GM19043 (cell line): ENCODE measurements at regions not wholly inside any gene's neighbourhood (a gene's known extent, or its start where the extent isn't known, plus 50 kb on each side); places are given as distances from the start of the nearest gene placed in this dataset.

Source experiments
- ATAC-seq: cut with Tn5 transposase; IDR thresholded peaks from one replicate; pipeline ENCODE4 v1.9.1; 2021; ENCODE audit warnings: low read depth; ENCODE audit not compliant: unreplicated experiment

DNA sequence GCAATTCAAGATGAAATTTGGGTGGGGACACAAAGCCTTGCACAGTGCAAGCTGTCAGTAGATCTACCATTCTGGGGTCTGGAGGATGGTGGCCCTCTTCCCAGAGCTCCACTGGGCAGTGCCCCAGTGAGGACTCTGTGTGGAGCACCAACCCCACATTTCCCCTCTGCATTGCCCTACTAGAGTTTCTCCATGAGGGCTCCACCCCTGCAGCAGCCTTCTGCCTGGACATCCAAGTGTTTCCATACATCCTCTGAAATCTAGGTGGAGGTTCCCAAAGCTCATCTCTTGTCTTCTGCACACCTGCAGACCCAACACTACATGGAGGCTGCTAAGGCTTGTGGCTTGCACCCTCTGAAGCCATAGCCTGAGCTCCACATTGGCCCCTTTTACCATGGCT, 402.3 kb downstream of the RAB28 start:
- ATAC-seq, result no peak

DNA sequence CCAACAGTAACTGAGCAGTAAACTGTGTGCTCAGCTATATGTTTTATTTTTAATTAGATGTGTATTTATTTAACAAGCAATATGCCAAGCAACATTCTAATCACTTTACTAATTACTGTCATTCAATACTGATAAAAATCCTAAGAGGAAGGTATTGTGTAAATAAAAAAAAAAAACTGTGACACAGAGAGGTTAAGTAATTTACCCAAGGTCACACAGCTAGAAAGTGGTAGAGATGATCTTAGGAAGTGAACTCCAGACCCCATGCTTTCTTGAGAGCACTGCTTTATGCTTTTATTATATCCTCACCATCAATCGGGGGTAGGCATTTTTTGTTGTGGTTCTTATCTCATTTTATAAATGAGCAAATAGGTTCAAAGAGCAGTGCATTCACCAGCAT, 417.1 kb downstream of the RAB28 start:
- no peak for ATAC-seq

DNA sequence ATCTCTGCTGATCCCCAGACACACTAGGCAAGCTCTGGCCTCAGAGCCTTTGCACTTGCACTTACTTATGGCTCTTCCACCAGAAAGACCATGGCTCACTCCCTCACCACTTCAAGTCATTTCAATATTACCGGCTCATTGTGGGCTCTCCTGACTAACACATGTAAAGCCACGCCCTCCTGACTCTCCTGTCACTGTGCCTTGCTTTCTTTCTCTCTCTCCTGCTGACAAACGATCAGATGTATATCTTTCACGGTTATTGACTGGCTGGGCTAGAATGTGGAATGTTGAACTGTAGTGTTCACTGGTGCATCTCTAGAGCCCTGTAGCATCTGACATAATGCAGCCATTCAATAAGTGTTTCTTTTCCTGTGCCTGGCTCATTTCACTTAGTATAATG, 425.1 kb downstream of the RAB28 start:
- no peak for ATAC-seq

DNA sequence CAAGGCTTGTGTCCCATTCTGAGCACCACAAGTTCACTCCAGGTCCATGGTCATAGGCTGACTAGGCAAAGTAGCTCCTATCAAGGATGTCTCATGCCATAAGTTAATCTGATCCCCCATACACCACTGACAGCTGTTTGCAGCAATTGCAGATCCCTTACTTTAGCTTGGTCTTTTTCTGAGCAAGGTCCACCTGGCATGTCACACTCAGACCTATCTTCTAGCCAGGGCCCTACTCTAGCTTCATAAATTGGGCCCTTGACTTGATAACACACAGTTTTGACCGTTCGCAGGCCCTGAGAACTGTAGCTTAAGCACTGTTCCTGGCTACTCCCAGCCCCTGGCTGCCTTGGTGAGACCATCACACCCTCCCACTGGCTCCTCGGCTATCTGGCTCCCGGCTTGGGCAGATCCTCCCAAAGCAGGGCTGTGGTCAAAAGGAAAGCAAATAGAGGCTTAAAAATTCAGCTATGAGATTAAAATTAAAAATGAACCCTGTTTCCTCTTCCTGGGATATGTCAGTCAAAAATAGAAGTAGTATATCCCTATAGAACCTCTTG, 427.4 kb downstream of the RAB28 start:
- ATAC-seq, result no peak

DNA sequence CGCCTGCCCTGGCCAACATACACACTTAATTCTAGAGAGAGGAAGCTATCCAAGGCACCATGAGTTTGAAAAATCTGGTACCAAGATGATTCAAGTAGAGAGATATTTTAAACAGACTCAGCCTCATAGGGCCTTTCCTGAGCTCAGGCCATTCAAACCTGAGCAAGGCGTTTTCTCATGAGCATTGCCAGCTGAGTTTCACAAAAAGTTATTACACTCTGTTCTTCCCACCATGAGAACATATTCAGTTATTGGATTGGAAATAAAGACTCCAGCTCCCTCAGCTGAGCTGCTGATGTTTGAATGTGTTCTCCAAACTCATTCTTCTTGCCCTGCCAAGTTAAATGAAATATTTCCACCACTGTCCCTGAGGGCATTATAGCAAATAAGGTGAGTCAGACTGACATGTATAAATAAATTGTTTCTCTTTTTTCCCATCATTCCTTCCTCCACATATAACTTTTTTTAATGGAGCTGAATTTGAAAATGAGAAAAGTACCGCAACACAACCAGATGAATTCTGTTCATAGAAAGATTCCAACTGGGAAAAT, 429.6 kb downstream of the RAB28 start:
- ATAC-seq, result no peak

DNA sequence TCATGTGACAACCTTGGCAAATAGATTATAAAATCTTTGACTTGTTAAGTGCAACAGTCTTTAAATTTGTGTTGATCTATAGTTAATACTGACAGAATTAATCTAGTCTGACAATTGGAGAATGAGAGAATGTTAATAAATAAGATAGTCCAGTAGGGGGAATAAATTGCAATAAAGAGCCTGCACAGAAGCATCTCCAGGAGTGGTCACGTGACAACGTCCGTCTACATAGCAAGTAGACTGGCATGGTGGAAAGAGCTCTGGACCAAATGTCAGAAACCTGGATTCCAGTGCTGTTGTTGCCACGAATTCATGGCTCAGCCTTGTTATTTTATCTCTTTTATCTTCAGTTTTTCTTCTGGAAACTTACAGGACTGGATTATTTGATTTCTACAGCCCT, 436.5 kb downstream of the RAB28 start:
- ATAC-seq, result no peak

DNA sequence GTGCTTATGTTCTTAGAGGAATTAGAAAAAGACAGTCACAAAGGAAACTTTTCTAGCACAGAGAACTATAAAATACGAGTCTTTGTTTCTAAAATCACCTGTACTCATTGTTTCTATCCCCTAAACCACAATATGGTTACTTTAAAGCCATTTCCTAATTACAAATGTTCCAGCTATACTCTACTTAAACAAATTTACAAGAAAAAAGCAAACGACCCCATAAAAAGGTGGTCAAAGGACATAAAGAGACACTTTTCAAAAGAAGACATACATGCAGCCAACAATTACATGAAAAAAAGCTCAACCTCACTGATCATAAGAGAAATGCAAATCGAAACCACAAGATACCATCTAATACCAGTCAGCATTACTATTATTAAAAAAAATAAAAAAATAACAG, 447.3 kb downstream of the RAB28 start:
- no peak for ATAC-seq

DNA sequence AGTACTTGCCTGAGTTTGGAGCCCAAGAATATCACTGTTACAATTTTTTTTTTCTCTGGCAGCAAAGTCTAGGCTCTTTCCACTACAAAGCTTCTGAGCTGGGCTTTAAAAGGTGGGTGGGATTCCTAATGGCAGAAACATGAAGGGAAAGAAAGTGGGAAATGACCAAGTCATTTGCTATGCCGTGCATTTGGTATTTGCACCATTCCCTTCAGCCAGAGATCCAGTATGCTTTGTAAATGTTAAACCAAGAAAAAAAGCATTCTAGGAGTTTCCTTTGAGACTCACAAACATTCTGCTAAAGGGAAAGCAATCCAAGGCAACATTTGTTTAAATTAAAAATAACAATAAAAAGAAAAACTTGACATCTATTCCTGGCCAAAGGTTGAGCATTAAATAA, 451.2 kb downstream of the RAB28 start:
- ATAC-seq, result no peak

DNA sequence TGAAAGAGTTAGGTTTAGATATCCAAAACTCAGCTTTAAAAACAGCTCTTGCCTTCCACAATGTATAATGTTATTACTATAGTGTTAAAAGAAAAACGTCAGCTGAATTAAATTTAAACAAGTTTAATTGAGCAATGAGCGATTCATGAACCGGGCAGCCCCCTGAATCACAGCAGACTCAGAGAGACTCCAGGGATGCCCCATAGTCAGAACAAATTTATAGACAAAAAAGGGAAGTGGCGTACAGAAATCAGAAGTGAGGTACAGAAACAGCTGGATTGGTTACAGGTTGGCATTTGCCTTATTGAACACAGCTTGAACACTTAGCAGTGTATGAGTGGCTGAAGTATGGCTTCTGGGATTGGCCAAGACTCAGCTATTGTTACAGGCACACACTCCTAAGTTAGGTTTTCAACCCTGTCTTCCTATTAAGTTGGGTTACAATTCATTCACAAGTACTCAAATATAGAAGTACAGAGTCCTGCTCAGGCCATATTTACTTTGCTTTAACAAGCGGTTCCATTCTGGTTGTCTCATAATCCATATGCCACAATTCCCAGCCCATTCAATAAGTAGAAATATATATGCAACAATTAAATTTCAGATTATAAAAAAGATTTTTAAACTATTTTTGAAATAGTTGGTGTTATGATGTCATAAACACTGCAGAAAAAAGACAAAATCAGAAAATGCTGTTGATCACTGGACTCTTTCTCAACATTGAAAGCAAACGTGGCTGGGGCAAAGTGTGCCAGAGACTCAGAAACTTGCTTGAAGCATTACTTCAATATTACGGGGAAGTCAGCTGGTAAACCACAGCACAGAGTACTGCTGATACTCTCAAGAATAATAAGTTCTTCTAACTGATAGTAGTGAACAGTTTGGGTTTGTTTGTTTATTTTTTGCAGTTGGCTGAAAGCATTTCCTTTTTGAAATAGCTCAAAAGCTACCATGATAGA, 459.7 kb downstream of the RAB28 start:
- ATAC-seq, result no peak

DNA sequence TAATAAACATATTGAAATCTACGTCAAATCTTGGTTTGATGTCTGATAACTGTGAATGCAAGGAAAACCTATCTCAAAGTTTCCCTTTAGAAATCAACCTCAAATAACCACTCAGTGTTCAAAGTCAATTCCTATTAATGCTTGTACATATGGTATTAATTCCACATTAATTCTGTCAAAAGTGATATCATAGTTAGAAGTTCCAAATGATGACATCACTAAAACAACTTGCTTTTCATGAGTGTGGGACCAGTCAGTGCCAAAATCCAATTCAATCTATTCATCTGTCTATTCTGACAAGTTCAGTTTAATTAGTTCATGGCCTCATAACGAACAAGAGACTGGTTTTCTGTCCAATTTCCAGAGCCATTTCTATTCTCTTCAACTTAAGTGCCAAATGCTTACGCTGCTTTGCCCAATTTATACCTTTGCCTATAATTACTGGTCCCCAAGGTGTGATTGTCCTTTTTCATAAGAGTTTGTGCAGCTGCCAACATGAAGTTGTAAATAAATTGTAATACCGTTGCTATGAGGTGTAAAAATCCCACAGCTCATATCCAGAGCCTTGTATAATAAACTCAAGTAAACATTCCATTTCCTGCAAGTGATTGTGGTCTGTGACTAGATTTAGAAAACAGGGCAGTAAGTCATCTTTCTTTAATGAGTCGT, 476.2 kb downstream of the RAB28 start:
- no peak for ATAC-seq

DNA sequence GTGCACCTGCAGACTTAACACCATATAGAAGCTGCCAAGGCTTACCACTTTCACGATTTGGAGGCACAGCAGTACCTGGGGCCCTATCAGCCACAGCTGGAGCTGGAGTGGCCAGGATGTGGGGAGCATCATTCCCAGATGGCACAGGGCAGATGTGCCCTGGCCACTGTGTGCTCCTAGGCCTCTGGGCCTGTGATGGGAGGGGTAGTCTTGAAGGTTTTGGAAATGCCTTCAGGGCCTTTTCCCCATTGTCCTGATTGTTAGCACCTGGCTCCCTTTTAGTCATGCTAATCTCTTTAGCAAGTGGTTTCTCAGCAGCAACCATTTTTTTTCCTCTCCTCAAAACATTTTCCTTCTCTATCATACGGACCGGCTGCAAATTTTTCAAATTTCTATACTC, 490.2 kb downstream of the RAB28 start:
- ATAC-seq, result no peak

DNA sequence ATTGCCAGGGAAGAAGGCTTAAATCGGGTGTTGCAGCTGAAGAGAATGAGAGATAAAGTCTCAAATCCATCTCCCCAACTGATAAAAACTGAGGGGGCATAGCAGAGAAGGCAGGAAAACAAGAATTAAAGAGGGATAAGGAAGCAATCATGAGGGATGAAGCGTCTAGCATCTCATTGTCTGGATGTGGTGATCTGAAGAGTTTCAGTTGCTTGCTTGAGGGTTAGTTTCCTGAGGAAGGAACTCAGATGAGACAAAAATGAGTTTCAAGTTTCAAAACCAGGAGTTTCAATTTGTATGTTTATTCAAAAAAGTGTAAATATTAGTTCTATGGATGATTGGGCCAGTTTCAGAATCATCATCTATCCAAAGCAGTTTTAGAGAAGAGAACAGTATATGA, 496.9 kb downstream of the RAB28 start:
- no peak for ATAC-seq

DNA sequence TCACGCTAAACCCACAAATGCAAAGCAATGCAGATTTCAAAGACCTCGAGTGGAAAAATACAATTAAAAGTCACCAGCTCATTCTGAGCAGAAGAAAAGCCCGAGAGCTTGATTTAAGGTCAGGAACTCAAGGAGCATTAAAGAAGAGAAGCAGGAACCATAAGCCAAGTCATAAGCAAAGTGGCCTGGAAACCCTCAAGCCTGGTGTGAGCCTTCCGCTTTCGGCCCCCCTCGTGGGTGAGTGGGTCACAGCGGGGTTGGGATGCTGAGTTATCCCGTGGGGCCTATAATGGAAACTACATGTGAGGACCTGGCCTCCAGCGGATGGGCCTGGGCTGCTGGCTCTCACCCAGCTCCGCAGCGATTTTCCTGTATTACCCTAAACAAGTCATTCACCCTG, 504.3 kb downstream of the RAB28 start:
- ATAC-seq, result no peak

DNA sequence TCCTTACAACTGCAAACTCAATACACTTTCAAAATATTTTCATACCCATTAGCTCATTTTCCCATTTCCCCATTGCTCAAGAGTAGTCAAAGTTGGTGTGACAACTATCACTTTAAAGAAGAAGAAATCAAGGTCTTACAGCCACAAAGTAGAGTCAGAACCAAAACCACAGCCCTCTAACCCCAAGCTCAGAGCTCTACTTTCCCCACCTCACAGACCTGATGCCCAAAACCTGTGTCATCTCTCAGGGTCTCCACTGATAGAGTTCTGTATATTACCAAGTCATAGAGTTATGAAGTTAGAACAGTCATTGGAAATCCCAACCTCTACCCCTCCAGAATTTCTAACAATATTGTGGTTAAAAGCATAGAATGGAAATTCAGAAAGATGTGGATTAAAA, 505.8 kb downstream of the RAB28 start:
- ATAC-seq, result no peak

DNA sequence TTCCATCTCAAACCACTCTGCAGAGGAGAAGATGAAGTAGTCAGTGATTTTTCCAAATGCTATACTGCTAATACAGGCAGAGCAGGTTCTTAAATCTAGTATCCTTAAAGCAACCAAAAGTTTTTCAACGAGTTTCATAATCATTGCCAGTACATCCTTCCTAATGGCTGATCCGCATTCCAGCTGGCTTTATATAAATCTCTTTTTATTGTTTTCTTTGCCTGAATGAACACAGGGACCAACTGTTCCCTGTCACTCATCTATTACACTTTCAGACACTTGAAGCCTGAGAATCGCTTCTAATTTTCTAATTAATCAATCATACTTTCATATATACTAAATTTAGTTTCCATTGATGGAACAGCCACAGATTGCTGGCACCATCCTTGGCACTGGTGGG, 508.6 kb downstream of the RAB28 start:
- no peak for ATAC-seq

DNA sequence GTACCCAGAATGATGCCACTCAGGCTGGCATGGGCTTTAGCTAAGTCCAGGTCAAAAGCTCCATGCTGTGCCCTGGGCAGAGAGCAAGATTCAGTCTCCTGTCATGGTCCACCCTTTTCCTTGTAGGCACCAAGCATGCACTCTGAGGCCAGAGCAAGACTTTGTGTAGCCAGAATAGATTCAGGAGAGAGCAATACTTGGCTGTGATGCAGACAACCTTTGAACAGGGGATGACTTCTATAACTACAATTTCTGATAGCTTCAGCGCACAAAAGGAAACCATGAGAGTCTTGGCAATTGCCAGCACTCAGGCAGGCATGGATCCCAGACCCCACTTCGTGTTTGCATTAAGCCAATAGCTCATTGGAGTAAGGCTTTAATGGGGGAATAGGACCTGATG, 510.6 kb downstream of the RAB28 start:
- no peak for ATAC-seq

DNA sequence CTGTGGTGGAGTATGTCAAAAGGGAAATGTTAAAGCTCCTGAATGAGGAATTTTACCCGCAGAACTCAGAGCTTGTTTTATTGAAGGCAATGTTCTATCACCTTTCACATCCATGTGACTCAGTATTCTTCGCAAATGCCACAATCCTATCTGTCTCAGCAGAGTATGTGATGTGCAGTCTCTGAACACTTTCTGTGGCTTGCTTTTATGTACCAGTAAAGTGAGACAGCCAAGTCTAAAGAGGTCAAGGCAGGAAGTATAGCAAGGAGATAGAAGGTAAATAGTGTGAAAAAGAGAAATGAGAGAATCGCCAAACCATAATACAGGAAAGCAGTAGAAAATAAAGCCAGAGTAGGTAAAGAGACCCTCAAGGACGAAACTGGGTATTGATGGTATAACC, 515.8 kb downstream of the RAB28 start:
- no peak for ATAC-seq

DNA sequence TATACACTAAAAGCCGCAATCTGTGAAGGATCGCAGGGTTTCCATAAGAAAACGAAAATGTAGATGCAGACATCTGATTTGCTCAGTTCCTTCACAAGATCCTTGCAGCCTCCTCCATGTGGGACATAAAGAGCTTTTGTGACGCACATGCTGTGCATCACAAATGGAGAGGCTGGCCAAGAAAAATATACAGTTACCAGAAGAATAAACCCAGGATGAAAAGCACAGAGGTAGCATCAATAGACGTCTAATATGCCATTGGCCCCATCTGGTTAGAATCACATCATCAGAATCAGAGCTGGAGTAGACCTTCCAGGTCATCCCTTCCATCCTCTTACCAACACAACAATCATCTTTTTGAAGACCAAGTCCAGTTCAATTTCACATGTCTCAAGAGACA, 517.4 kb downstream of the RAB28 start:
- ATAC-seq, result no peak

DNA sequence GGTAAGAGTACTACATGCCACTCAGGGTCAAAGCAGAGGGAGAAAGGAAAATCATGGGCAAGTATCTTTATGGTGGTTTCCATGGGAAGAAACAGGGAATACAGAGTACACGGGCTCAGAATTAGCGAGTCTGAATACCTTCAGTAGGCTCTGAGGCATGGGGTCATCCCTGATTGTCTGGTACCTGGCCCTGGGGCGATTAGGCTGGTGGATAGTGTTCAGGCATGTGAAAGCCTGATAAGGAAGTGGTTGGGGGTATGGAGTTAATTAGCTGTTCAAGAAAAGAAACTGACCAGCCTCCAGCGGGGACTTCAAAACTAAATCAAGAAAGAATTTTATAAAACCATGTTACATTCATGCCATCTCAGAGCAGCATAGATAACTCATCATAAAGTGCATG, 518.8 kb downstream of the RAB28 start:
- ATAC-seq, result no peak

DNA sequence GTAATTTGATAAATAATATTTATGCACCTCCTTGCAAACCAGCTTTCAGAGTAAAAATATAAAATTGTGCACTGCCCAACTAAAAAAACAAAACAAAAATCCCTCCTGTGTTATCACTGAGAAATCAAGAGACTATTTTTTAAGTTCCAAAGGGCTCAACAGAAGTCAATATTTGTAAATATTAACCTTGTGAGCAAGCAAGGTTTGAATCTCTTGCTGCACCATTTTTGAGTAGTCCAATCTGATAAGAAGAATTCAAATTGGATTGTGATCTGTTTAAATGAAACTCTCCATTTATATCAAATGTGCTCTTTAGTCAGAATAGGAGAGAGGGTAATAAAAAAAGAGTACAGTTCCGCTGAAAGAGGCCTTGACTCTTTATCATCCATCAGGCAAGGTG, 520.2 kb downstream of the RAB28 start:
- ATAC-seq, result no peak

DNA sequence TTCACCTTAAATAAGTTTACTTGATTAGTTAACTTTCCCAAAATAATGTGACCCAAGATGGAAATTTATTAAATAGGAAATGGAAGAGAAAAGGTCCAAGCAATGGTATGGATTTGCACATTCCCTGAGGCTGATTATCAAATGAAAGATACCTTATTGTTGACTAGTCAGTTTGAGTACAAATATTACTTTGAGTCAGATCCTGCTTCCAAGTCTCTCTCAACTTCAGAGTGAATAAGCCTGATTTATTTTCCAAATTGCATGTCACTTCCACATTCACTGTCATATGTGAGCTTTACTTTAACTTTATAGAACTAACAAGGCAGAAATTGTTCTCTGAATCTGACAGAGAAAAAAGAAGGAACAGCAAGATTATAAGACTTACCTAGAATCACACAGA, 520.8 kb downstream of the RAB28 start:
- ATAC-seq, result no peak

DNA sequence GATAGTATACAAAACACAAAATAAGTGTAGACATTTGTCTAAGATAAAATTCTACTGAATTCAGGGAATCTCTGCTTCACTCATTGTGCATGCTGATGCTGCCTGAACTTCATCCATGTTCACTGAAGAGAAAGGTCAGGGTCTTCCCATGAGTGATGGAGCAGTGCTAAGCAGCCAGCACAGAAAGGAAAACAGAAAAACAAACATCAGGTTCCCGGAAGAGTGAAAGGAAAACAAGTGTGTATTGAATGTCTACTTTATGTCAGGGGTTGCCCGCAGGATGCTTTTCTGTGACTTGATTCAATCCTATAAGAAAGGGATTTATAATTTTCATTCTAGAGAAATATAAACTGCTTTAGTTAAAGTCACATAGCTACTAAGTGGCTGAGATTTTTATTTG, 522.4 kb downstream of the RAB28 start:
- ATAC-seq, result no peak
